Fibroblast of skin of abdomen (primary cell): ENCODE measurements at regions not wholly inside any gene's neighbourhood (a gene's known extent, or its start where the extent isn't known, plus 50 kb on each side); places are given as distances from the start of the nearest gene placed in this dataset.

Experiments used
- DNase-seq: peaks from one replicate; pipeline ENCODE4 v3.0.0-alpha.2; 2013

- DNase-seq = no peak
Observed at GRCh38 chr11:70729949-70730348, 331.6 kb downstream of the CTTN start.

GRCh38 chr11:70730411-70730810 is 332.1 kb downstream of the CTTN start:
- DNase-seq = no peak

- DNase-seq = no peak
Observed at GRCh38 chr11:70731271-70732022, 333.1 kb downstream of the CTTN start.

- no peak for DNase-seq
Observed at GRCh38 chr11:70732023-70732880, 333.9 kb downstream of the CTTN start.

- no peak for DNase-seq
Observed at GRCh38 chr11:70732881-70733196, 334.5 kb downstream of the CTTN start.

- no peak for DNase-seq
Observed at GRCh38 chr11:70733327-70734325, 335.3 kb downstream of the CTTN start.

- no peak for DNase-seq
Observed at GRCh38 chr11:70734379-70734778, 336.1 kb downstream of the CTTN start.

- no peak for DNase-seq
Observed at GRCh38 chr11:70734911-70735310, 336.6 kb downstream of the CTTN start.

- no peak for DNase-seq
Observed at GRCh38 chr11:70735976-70736375, 337.6 kb downstream of the CTTN start.

GRCh38 chr11:70736461-70736860 is 338.1 kb downstream of the CTTN start:
- no peak for DNase-seq

- no peak for DNase-seq
Observed at GRCh38 chr11:70736937-70737640, 338.8 kb downstream of the CTTN start.

GRCh38 chr11:70737816-70738630 is 339.7 kb downstream of the CTTN start:
- no peak for DNase-seq

- no peak for DNase-seq
Observed at GRCh38 chr11:70738661-70739060, 340.3 kb downstream of the CTTN start.

GRCh38 chr11:70739091-70739490 is 340.8 kb downstream of the CTTN start:
- no peak for DNase-seq

GRCh38 chr11:70739811-70740487 is 341.6 kb downstream of the CTTN start:
- no peak for DNase-seq

- DNase-seq = no peak
Observed at GRCh38 chr11:70740488-70740851, 342.1 kb downstream of the CTTN start.

GRCh38 chr11:70741085-70741484 is 342.8 kb downstream of the CTTN start:
- DNase-seq = no peak

GRCh38 chr11:70742553-70743291 is 344.4 kb downstream of the CTTN start:
- no peak for DNase-seq

GRCh38 chr11:70743329-70743728 is 345.0 kb downstream of the CTTN start:
- DNase-seq = no peak

GRCh38 chr11:70743941-70744351 is 345.6 kb downstream of the CTTN start:
- DNase-seq = no peak
